ENCODE measurements at regions not wholly inside any gene's neighbourhood (a gene's known extent, or its start where the extent isn't known, plus 50 kb on each side); places are given as distances from the start of the nearest gene placed in this dataset.

GRCh38 chr3:41144631-41145030 is 54.7 kb upstream of the CTNNB1 start:
- Histone ChIP-seq H3K27me3 (ENCODE audit: insufficient read depth, poor library complexity, severe bottlenecking) (no peaks in the 10 kb centered on the region), H3K4me3 (replicated peaks; ENCODE audit: insufficient read depth, low read length) (no peak overlapping the region), H3K27ac (replicated peaks) (no peak overlapping the region)
- no peak for DNase-seq (ENCODE audit: low read depth in 1 of 2, low spot score in 1 of 2)
- TF ChIP-seq SPI1 (IDR thresholded peaks at IDR 0.05; ENCODE audit: borderline replicate concordance, low read depth) (no peak), CTCF (IDR thresholded peaks at IDR 0.05; ENCODE audit: insufficient read depth, low read length) (no peak), GABPA (IDR thresholded peaks at IDR 0.05; ENCODE audit: low read depth) (no peak), REST (IDR thresholded peaks at IDR 0.05; ENCODE audit: insufficient replicate concordance, low read depth) (no peak), POLR2AphosphoS5 (IDR thresholded peaks at IDR 0.05; ENCODE audit: low read depth) (no peak)

GRCh38 chr3:41148478-41148877 is 50.8 kb upstream of the CTNNB1 start:
- DNase-seq (ENCODE audit: low read depth in 1 of 2, low spot score in 1 of 2), result no peak
- Histone ChIP-seq H3K27ac (replicated peaks) (no peak overlapping the region), H3K4me3 (replicated peaks; ENCODE audit: insufficient read depth, low read length) (no peak overlapping the region), H3K27me3 (ENCODE audit: insufficient read depth, poor library complexity, severe bottlenecking) (no peaks in the 10 kb centered on the region)
- TF ChIP-seq CTCF (IDR thresholded peaks at IDR 0.05; ENCODE audit: insufficient read depth, low read length), result no peak

- no peak overlapping the region for H3K4me3 ChIP-seq (replicated peaks; ENCODE audit: insufficient read depth, low read length)
- no peak for DNase-seq (ENCODE audit: low read depth in 1 of 2, low spot score in 1 of 2)
- H3K27me3 ChIP-seq (ENCODE audit: insufficient read depth, poor library complexity, severe bottlenecking), result no peaks in the 10 kb centered on the region
- H3K27ac ChIP-seq (replicated peaks), result no peak overlapping the region
- no peak for TF ChIP-seq REST (IDR thresholded peaks at IDR 0.05; ENCODE audit: insufficient replicate concordance, low read depth)
- no peak for TF ChIP-seq CTCF (IDR thresholded peaks at IDR 0.05; ENCODE audit: insufficient read depth, low read length)
- no peak for TF ChIP-seq SPI1 (IDR thresholded peaks at IDR 0.05; ENCODE audit: borderline replicate concordance, low read depth)
- no peak for TF ChIP-seq POLR2AphosphoS5 (IDR thresholded peaks at IDR 0.05; ENCODE audit: low read depth)
- no peak for TF ChIP-seq GABPA (IDR thresholded peaks at IDR 0.05; ENCODE audit: low read depth)
Observed at GRCh38 chr3:41148901-41149300, 50.4 kb upstream of the CTNNB1 start.
